ENCODE measurements at regions not wholly inside any gene's neighbourhood (a gene's known extent, or its start where the extent isn't known, plus 50 kb on each side); places are given as distances from the start of the nearest gene placed in this dataset.

GRCh38 chr21:23020969-23021368 is 2022.8 kb downstream of the NCAM2 start:
- Histone ChIP-seq H3K4me2 (ENCODE audit: low read length) (no peak overlapping the region), H3K36me3 (ENCODE audit: insufficient read depth, low read length) (no peaks in the 10 kb centered on the region), H3K4me1 (ENCODE audit: control insufficient read depth, insufficient read depth, low read length) (peaks cover 11% of the 10 kb centered on the region), H3K9ac (ENCODE audit: low read depth, low read length) (no peak overlapping the region), H3K9me3 (replicated peaks; ENCODE audit: low read length) (no peaks in the 10 kb centered on the region), H3K27me3 (ENCODE audit: control insufficient read depth, insufficient read depth, low read length) (no peaks in the 10 kb centered on the region), H3K4me3 (ENCODE audit: low read length) (no peak overlapping the region)

GRCh38 chr21:23021481-23021880 is 2023.3 kb downstream of the NCAM2 start:
- Histone ChIP-seq H3K4me1 (ENCODE audit: control insufficient read depth, insufficient read depth, low read length) (peaks cover 11% of the 10 kb centered on the region), H3K4me2 (ENCODE audit: low read length) (no peak overlapping the region), H3K36me3 (ENCODE audit: insufficient read depth, low read length) (no peaks in the 10 kb centered on the region), H3K4me3 (ENCODE audit: low read length) (no peak overlapping the region), H3K9me3 (replicated peaks; ENCODE audit: low read length) (no peaks in the 10 kb centered on the region), H3K9ac (ENCODE audit: low read depth, low read length) (no peak overlapping the region), H3K27me3 (ENCODE audit: control insufficient read depth, insufficient read depth, low read length) (no peaks in the 10 kb centered on the region)

GRCh38 chr21:23026878-23027277 is 2028.7 kb downstream of the NCAM2 start:
- no peaks in the 10 kb centered on the region for H3K4me1 ChIP-seq (ENCODE audit: control insufficient read depth, insufficient read depth, low read length)

GRCh38 chr21:23039846-23040245 is 2041.6 kb downstream of the NCAM2 start:
- Histone ChIP-seq H3K9ac (ENCODE audit: low read depth, low read length) (no peak overlapping the region), H3K4me2 (ENCODE audit: low read length) (no peak overlapping the region), H3K4me3 (ENCODE audit: low read length) (no peak overlapping the region), H3K27me3 (ENCODE audit: control insufficient read depth, insufficient read depth, low read length) (no peaks in the 10 kb centered on the region), H3K4me1 (ENCODE audit: control insufficient read depth, insufficient read depth, low read length) (no peaks in the 10 kb centered on the region), H3K36me3 (ENCODE audit: insufficient read depth, low read length) (no peaks in the 10 kb centered on the region), H3K9me3 (replicated peaks; ENCODE audit: low read length) (no peaks in the 10 kb centered on the region)

More at GRCh38 chr21:23026878-23027277, 2028.7 kb downstream of the NCAM2 start:
- Histone ChIP-seq H3K4me2 (ENCODE audit: low read length) (no peak overlapping the region), H3K27me3 (ENCODE audit: control insufficient read depth, insufficient read depth, low read length) (no peaks in the 10 kb centered on the region), H3K4me3 (ENCODE audit: low read length) (no peak overlapping the region), H3K9ac (ENCODE audit: low read depth, low read length) (no peak overlapping the region), H3K9me3 (replicated peaks; ENCODE audit: low read length) (no peaks in the 10 kb centered on the region), H3K36me3 (ENCODE audit: insufficient read depth, low read length) (no peaks in the 10 kb centered on the region)

GRCh38 chr21:23045955-23046354 is 2047.7 kb downstream of the NCAM2 start:
- Histone ChIP-seq H3K4me2 (ENCODE audit: low read length) (no peak overlapping the region), H3K9me3 (replicated peaks; ENCODE audit: low read length) (no peaks in the 10 kb centered on the region), H3K36me3 (ENCODE audit: insufficient read depth, low read length) (no peaks in the 10 kb centered on the region), H3K27me3 (ENCODE audit: control insufficient read depth, insufficient read depth, low read length) (no peaks in the 10 kb centered on the region), H3K9ac (ENCODE audit: low read depth, low read length) (no peak overlapping the region), H3K4me1 (ENCODE audit: control insufficient read depth, insufficient read depth, low read length) (no peaks in the 10 kb centered on the region), H3K4me3 (ENCODE audit: low read length) (no peak overlapping the region)

GRCh38 chr21:23067672-23068071 is 2069.5 kb downstream of the NCAM2 start:
- Histone ChIP-seq H3K36me3 (ENCODE audit: insufficient read depth, low read length) (no peaks in the 10 kb centered on the region), H3K4me3 (ENCODE audit: low read length) (no peak overlapping the region), H3K4me1 (ENCODE audit: control insufficient read depth, insufficient read depth, low read length) (no peaks in the 10 kb centered on the region), H3K27me3 (ENCODE audit: control insufficient read depth, insufficient read depth, low read length) (no peaks in the 10 kb centered on the region), H3K4me2 (ENCODE audit: low read length) (no peak overlapping the region), H3K9me3 (replicated peaks; ENCODE audit: low read length) (peaks cover 5% of the 10 kb centered on the region), H3K9ac (ENCODE audit: low read depth, low read length) (no peak overlapping the region)

GRCh38 chr21:23083242-23083641 is 2085.0 kb downstream of the NCAM2 start:
- Histone ChIP-seq H3K9me3 (replicated peaks; ENCODE audit: low read length) (no peaks in the 10 kb centered on the region), H3K9ac (ENCODE audit: low read depth, low read length) (no peak overlapping the region), H3K27me3 (ENCODE audit: control insufficient read depth, insufficient read depth, low read length) (no peaks in the 10 kb centered on the region), H3K4me2 (ENCODE audit: low read length) (no peak overlapping the region), H3K4me1 (ENCODE audit: control insufficient read depth, insufficient read depth, low read length) (no peaks in the 10 kb centered on the region), H3K4me3 (ENCODE audit: low read length) (no peak overlapping the region), H3K36me3 (ENCODE audit: insufficient read depth, low read length) (no peaks in the 10 kb centered on the region)

- H3K9ac ChIP-seq (ENCODE audit: low read depth, low read length) = no peak overlapping the region
- no peak overlapping the region for H3K4me2 ChIP-seq (ENCODE audit: low read length)
- H3K4me3 ChIP-seq (ENCODE audit: low read length) = no peak overlapping the region
- no peaks in the 10 kb centered on the region for H3K4me1 ChIP-seq (ENCODE audit: control insufficient read depth, insufficient read depth, low read length)
- no peaks in the 10 kb centered on the region for H3K27me3 ChIP-seq (ENCODE audit: control insufficient read depth, insufficient read depth, low read length)
- no peaks in the 10 kb centered on the region for H3K36me3 ChIP-seq (ENCODE audit: insufficient read depth, low read length)
- H3K9me3 ChIP-seq (replicated peaks; ENCODE audit: low read length) = no peaks in the 10 kb centered on the region
Observed at GRCh38 chr21:23093259-23093658, 2095.1 kb downstream of the NCAM2 start.

- Histone ChIP-seq H3K36me3 (ENCODE audit: insufficient read depth, low read length) (no peaks in the 10 kb centered on the region), H3K4me2 (ENCODE audit: low read length) (no peak overlapping the region), H3K9me3 (replicated peaks; ENCODE audit: low read length) (no peaks in the 10 kb centered on the region), H3K27me3 (ENCODE audit: control insufficient read depth, insufficient read depth, low read length) (no peaks in the 10 kb centered on the region), H3K4me1 (ENCODE audit: control insufficient read depth, insufficient read depth, low read length) (no peaks in the 10 kb centered on the region), H3K9ac (ENCODE audit: low read depth, low read length) (no peak overlapping the region), H3K4me3 (ENCODE audit: low read length) (no peak overlapping the region)
Observed at GRCh38 chr21:23099185-23099584, 2101.0 kb downstream of the NCAM2 start.

- Histone ChIP-seq H3K36me3 (ENCODE audit: insufficient read depth, low read length) (no peaks in the 10 kb centered on the region), H3K4me2 (ENCODE audit: low read length) (no peak overlapping the region), H3K27me3 (ENCODE audit: control insufficient read depth, insufficient read depth, low read length) (no peaks in the 10 kb centered on the region), H3K4me3 (ENCODE audit: low read length) (no peak overlapping the region), H3K4me1 (ENCODE audit: control insufficient read depth, insufficient read depth, low read length) (no peaks in the 10 kb centered on the region), H3K9ac (ENCODE audit: low read depth, low read length) (no peak overlapping the region), H3K9me3 (replicated peaks; ENCODE audit: low read length) (no peaks in the 10 kb centered on the region)
Observed at GRCh38 chr21:23101111-23101510, 2102.9 kb downstream of the NCAM2 start.

- Histone ChIP-seq H3K36me3 (ENCODE audit: insufficient read depth, low read length) (no peaks in the 10 kb centered on the region), H3K4me2 (ENCODE audit: low read length) (no peak overlapping the region), H3K9me3 (replicated peaks; ENCODE audit: low read length) (no peaks in the 10 kb centered on the region), H3K9ac (ENCODE audit: low read depth, low read length) (no peak overlapping the region), H3K27me3 (ENCODE audit: control insufficient read depth, insufficient read depth, low read length) (no peaks in the 10 kb centered on the region), H3K4me1 (ENCODE audit: control insufficient read depth, insufficient read depth, low read length) (no peaks in the 10 kb centered on the region), H3K4me3 (ENCODE audit: low read length) (no peak overlapping the region)
Observed at GRCh38 chr21:23108533-23108932, 2110.3 kb downstream of the NCAM2 start.

- Histone ChIP-seq H3K27me3 (ENCODE audit: control insufficient read depth, insufficient read depth, low read length) (no peaks in the 10 kb centered on the region), H3K4me2 (ENCODE audit: low read length) (no peak overlapping the region), H3K36me3 (ENCODE audit: insufficient read depth, low read length) (no peaks in the 10 kb centered on the region), H3K9ac (ENCODE audit: low read depth, low read length) (no peak overlapping the region), H3K4me3 (ENCODE audit: low read length) (no peak overlapping the region), H3K4me1 (ENCODE audit: control insufficient read depth, insufficient read depth, low read length) (no peaks in the 10 kb centered on the region), H3K9me3 (replicated peaks; ENCODE audit: low read length) (no peaks in the 10 kb centered on the region)
Observed at GRCh38 chr21:23111070-23111600, 2112.9 kb downstream of the NCAM2 start.
